ENCODE measurements at regions not wholly inside any gene's neighbourhood (a gene's known extent, or its start where the extent isn't known, plus 50 kb on each side); places are given as distances from the start of the nearest gene placed in this dataset.

- TF ChIP-seq CTCF (IDR thresholded peaks at IDR 0.05) = no peak
- TF ChIP-seq POLR2A (IDR thresholded peaks at IDR 0.05) = no peak
Measured at GRCh38 chr16:59566446-59566845, 832.3 kb upstream of the GOT2 start.

All from uterus (tissue), 2 donors.